SK-N-DZ (cell line): ENCODE measurements at regions not wholly inside any gene's neighbourhood (a gene's known extent, or its start where the extent isn't known, plus 50 kb on each side); places are given as distances from the start of the nearest gene placed in this dataset.

Experiments
- DNase-seq: peaks from one replicate; pipeline ENCODE4 v3.0.0-alpha.2; 2015; ENCODE audit warnings: low spot score

GRCh38 chr4:165667969-165668368, 205.1 kb upstream of the TLL1 start:
- no peak for DNase-seq

- no peak for DNase-seq
Observed at GRCh38 chr4:165668694-165669093, 204.3 kb upstream of the TLL1 start.

- no peak for DNase-seq
Observed at GRCh38 chr4:165677081-165677480, 196.0 kb upstream of the TLL1 start.

- no peak for DNase-seq
Observed at GRCh38 chr4:165678236-165678935, 194.7 kb upstream of the TLL1 start.

GRCh38 chr4:165678936-165679325, 194.1 kb upstream of the TLL1 start:
- DNase-seq, result no peak

- no peak for DNase-seq
Observed at GRCh38 chr4:165680821-165681220, 192.2 kb upstream of the TLL1 start.

GRCh38 chr4:165682611-165683010, 190.4 kb upstream of the TLL1 start:
- DNase-seq, result no peak

GRCh38 chr4:165684177-165684805, 188.7 kb upstream of the TLL1 start:
- no peak for DNase-seq

GRCh38 chr4:165686756-165687155, 186.3 kb upstream of the TLL1 start:
- DNase-seq, result no peak

- DNase-seq, result no peak
Observed at GRCh38 chr4:165689159-165689558, 183.9 kb upstream of the TLL1 start.

GRCh38 chr4:165692082-165692481, 181.0 kb upstream of the TLL1 start:
- DNase-seq, result no peak

GRCh38 chr4:165698272-165698671, 174.8 kb upstream of the TLL1 start:
- DNase-seq, result no peak

GRCh38 chr4:165699055-165699454, 174.0 kb upstream of the TLL1 start:
- no peak for DNase-seq

GRCh38 chr4:165700855-165701254, 172.2 kb upstream of the TLL1 start:
- DNase-seq, result no peak

GRCh38 chr4:165707128-165707527, 165.9 kb upstream of the TLL1 start:
- DNase-seq, result no peak

- DNase-seq, result no peak
Observed at GRCh38 chr4:165709516-165709915, 163.5 kb upstream of the TLL1 start.

- no peak for DNase-seq
Observed at GRCh38 chr4:165709973-165710526, 163.0 kb upstream of the TLL1 start.

- no peak for DNase-seq
Observed at GRCh38 chr4:165711436-165711835, 161.6 kb upstream of the TLL1 start.

GRCh38 chr4:165711912-165712311, 161.1 kb upstream of the TLL1 start:
- DNase-seq, result no peak

- DNase-seq, result no peak
Observed at GRCh38 chr4:165714650-165715049, 158.4 kb upstream of the TLL1 start.

- no peak for DNase-seq
Observed at GRCh38 chr4:165715211-165715610, 157.8 kb upstream of the TLL1 start.

- DNase-seq, result no peak
Observed at GRCh38 chr4:165715989-165716388, 157.0 kb upstream of the TLL1 start.

GRCh38 chr4:165716472-165716871, 156.6 kb upstream of the TLL1 start:
- DNase-seq, result no peak
